GM19395 (cell line): ENCODE measurements at regions not wholly inside any gene's neighbourhood (a gene's known extent, or its start where the extent isn't known, plus 50 kb on each side); places are given as distances from the start of the nearest gene placed in this dataset.

Experiments used
- ATAC-seq: cut with Tn5 transposase; IDR thresholded peaks from one replicate; pipeline ENCODE4 v1.9.1; 2021; ENCODE audit warnings: mild to moderate bottlenecking, moderate library complexity; ENCODE audit not compliant: unreplicated experiment

GRCh38 chr5:156096259-156096658 is 230.7 kb upstream of the SGCD start:
- ATAC-seq, result no peak

- no peak for ATAC-seq
Measured at GRCh38 chr5:156103155-156103885, 223.6 kb upstream of the SGCD start.

- no peak for ATAC-seq
Measured at GRCh38 chr5:156109317-156110023, 217.5 kb upstream of the SGCD start.

- no peak for ATAC-seq
Measured at GRCh38 chr5:156119692-156120091, 207.3 kb upstream of the SGCD start.

- ATAC-seq, result no peak
Measured at GRCh38 chr5:156120777-156121176, 206.2 kb upstream of the SGCD start.

GRCh38 chr5:156121234-156121633 is 205.7 kb upstream of the SGCD start:
- ATAC-seq, result no peak

GRCh38 chr5:156121882-156122281 is 205.1 kb upstream of the SGCD start:
- ATAC-seq, result no peak

- ATAC-seq, result no peak
Measured at GRCh38 chr5:156124708-156125107, 202.3 kb upstream of the SGCD start.

GRCh38 chr5:156125118-156125517 is 201.8 kb upstream of the SGCD start:
- ATAC-seq, result no peak

- ATAC-seq, result no peak
Measured at GRCh38 chr5:156126716-156127115, 200.2 kb upstream of the SGCD start.

- no peak for ATAC-seq
Measured at GRCh38 chr5:156128026-156128425, 198.9 kb upstream of the SGCD start.

- ATAC-seq, result no peak
Measured at GRCh38 chr5:156134216-156134615, 192.7 kb upstream of the SGCD start.

GRCh38 chr5:156135531-156135930 is 191.4 kb upstream of the SGCD start:
- ATAC-seq, result no peak

GRCh38 chr5:156137071-156137869 is 189.7 kb upstream of the SGCD start:
- ATAC-seq, result no peak

- ATAC-seq, result no peak
Measured at GRCh38 chr5:156142867-156143266, 184.1 kb upstream of the SGCD start.

- no peak for ATAC-seq
Measured at GRCh38 chr5:156147261-156147943, 179.6 kb upstream of the SGCD start.

- ATAC-seq, result no peak
Measured at GRCh38 chr5:156147944-156148285, 179.0 kb upstream of the SGCD start.

GRCh38 chr5:156148301-156148700 is 178.7 kb upstream of the SGCD start:
- ATAC-seq, result no peak

- ATAC-seq, result no peak
Measured at GRCh38 chr5:156149213-156149612, 177.8 kb upstream of the SGCD start.

- no peak for ATAC-seq
Measured at GRCh38 chr5:156153602-156154001, 173.4 kb upstream of the SGCD start.

- no peak for ATAC-seq
Measured at GRCh38 chr5:156154757-156155156, 172.2 kb upstream of the SGCD start.
